ENCODE measurements at regions not wholly inside any gene's neighbourhood (a gene's known extent, or its start where the extent isn't known, plus 50 kb on each side); places are given as distances from the start of the nearest gene placed in this dataset.

- no peaks in the 10 kb centered on the region for H3F3A ChIP-seq (replicated peaks; ENCODE audit: low read depth)
- DNase-seq (ENCODE audit: low spot score) (no peak), ATAC-seq (no peak)
- Mint-ChIP-seq H3K27ac (no peak overlapping the region), H3K4me1 (peaks cover 21% of the 10 kb centered on the region), H3K27me3 (ENCODE audit: insufficient read depth, low read depth, poor library complexity) (peaks cover 4% of the 10 kb centered on the region), H3K9me3 (no peaks in the 10 kb centered on the region), H3K36me3 (ENCODE audit: low read depth) (no peaks in the 10 kb centered on the region), H3K4me3 (no peak overlapping the region)
- peak overlapping the region; percentile 34; the same call in 1 of the 2 replicates for H2AFZ ChIP-seq
- no peak overlapping the region for H3K27ac ChIP-seq (ENCODE audit: low read depth)
- no peaks in the 10 kb centered on the region for H3K9me2 ChIP-seq (ENCODE audit: insufficient read depth)
- no peaks in the 10 kb centered on the region for H3K79me2 ChIP-seq (replicated peaks; ENCODE audit: insufficient read depth)
- no peaks in the 10 kb centered on the region; the same call in 1 of the 2 replicates for H3K4me1 ChIP-seq (ENCODE audit: insufficient read depth)
- no peaks in the 10 kb centered on the region for H3K27me3 ChIP-seq (ENCODE audit: insufficient read depth)
- H3K4me3 ChIP-seq = no peak overlapping the region
- H3K36me3 ChIP-seq (ENCODE audit: insufficient read depth) = no peaks in the 10 kb centered on the region
- no peak overlapping the region for H3K4me2 ChIP-seq
- no peaks in the 10 kb centered on the region for H4K20me1 ChIP-seq (replicated peaks; ENCODE audit: insufficient read depth)
- TF ChIP-seq STAT1 (IDR thresholded peaks at IDR 0.05; ENCODE audit: unreplicated experiment) (no peak), ZNF462 (CRISPR knock-in tag; IDR thresholded peaks at IDR 0.05) (no peak), EZH2 (IDR thresholded peaks at IDR 0.05; ENCODE audit: low read depth, unreplicated experiment) (no peak), CREB1 (CRISPR knock-in tag; IDR thresholded peaks at IDR 0.05; ENCODE audit: low read depth) (no peak), EZH2phosphoT487 (IDR thresholded peaks at IDR 0.05; ENCODE audit: unreplicated experiment) (no peak), REST (IDR thresholded peaks at IDR 0.05; ENCODE audit: unreplicated experiment) (no peak), ZNF114 (CRISPR knock-in tag; IDR thresholded peaks at IDR 0.05) (no peak), JUNB (IDR thresholded peaks at IDR 0.05; ENCODE audit: unreplicated experiment) (no peak), NANOG (IDR thresholded peaks at IDR 0.05; ENCODE audit: borderline replicate concordance) (no peak), CTCF (conservative IDR thresholded peaks at IDR 0.05; ENCODE audit: low read depth in 2 of 2) (no peak), ETS1 (IDR thresholded peaks at IDR 0.05) (no peak), POLR2AphosphoS5 (IDR thresholded peaks at IDR 0.05; ENCODE audit: low read depth) (no peak)
These were observed 84.2 kb upstream of the SLC4A7 start for GRCh38 chr3:27568393-27568792.

All from GM23338 (cell line).